Activated naive CD4-positive, alpha-beta T cell treated with Interleukin-2 at 50 U/mL for 16 hours (primary cell): ENCODE measurements at regions not wholly inside any gene's neighbourhood (a gene's known extent, or its start where the extent isn't known, plus 50 kb on each side); places are given as distances from the start of the nearest gene placed in this dataset.
"Not testable (repeated sequence)": the region's sequence is repeated elsewhere in the genome, so short reads cannot be mapped to it uniquely, and the experiment has no call there.

ENCODE experiments used
- DNase-seq: peaks from one replicate; pipeline ENCODE4 v3.0.0-alpha.2; 2020

- no peak for DNase-seq
Observed at GRCh38 chrX:42432552-42432951, 345.4 kb downstream of the PPP1R2C start.

- DNase-seq: no peak
Observed at GRCh38 chrX:42422961-42423360, 355.0 kb downstream of the PPP1R2C start.

GRCh38 chrX:42420426-42420825 is 357.5 kb downstream of the PPP1R2C start:
- no peak for DNase-seq

GRCh38 chrX:42415636-42416035 is 362.3 kb downstream of the PPP1R2C start:
- DNase-seq: no peak

GRCh38 chrX:42414057-42414456 is 363.9 kb downstream of the PPP1R2C start:
- DNase-seq: no peak

GRCh38 chrX:42399632-42400024 is 378.3 kb downstream of the PPP1R2C start:
- no peak for DNase-seq

GRCh38 chrX:42398967-42399631 is 378.9 kb downstream of the PPP1R2C start:
- no peak for DNase-seq

- no peak for DNase-seq
Observed at GRCh38 chrX:42396136-42396535, 381.8 kb downstream of the PPP1R2C start.

GRCh38 chrX:42392846-42393245 is 385.1 kb downstream of the PPP1R2C start:
- DNase-seq: no peak

GRCh38 chrX:42386681-42387080 is 391.3 kb downstream of the PPP1R2C start:
- DNase-seq: no peak

- no peak for DNase-seq
Observed at GRCh38 chrX:42385730-42386129, 392.2 kb downstream of the PPP1R2C start.

- DNase-seq: no peak
Observed at GRCh38 chrX:42384956-42385355, 393.0 kb downstream of the PPP1R2C start.

- no peak for DNase-seq
Observed at GRCh38 chrX:42378857-42379256, 399.1 kb downstream of the PPP1R2C start.

- DNase-seq: no peak
Observed at GRCh38 chrX:42375086-42375485, 402.9 kb downstream of the PPP1R2C start.

GRCh38 chrX:42366181-42366580 is 411.8 kb downstream of the PPP1R2C start:
- DNase-seq: no peak

- DNase-seq: no peak
Observed at GRCh38 chrX:42362219-42362618, 415.7 kb downstream of the PPP1R2C start.

GRCh38 chrX:42342981-42343380 is 419.6 kb upstream of the CASK start:
- not testable (repeated sequence) for DNase-seq
